H1 (cell line): ENCODE measurements at regions not wholly inside any gene's neighbourhood (a gene's known extent, or its start where the extent isn't known, plus 50 kb on each side); places are given as distances from the start of the nearest gene placed in this dataset.

Source experiments
- BACH1 ChIP-seq: IDR thresholded peaks from 2 replicates; pipeline ENCODE4 v1.6.1; 2012; ENCODE audit warnings: low read length, improper control_type of control experiment
- CEBPB ChIP-seq: IDR thresholded peaks from 2 replicates; pipeline ENCODE4 v1.6.1; 2012; ENCODE audit warnings: low read depth, low read length
- CHD7 ChIP-seq: fragments of 300-600 bp; sonication (generic); IDR thresholded peaks from 2 replicates; pipeline ENCODE4 v1.7.1; 2012; ENCODE audit warnings: low read length, moderate library complexity, mild to moderate bottlenecking, inconsistent platforms; ENCODE audit not compliant: insufficient replicate concordance
- CTCF ChIP-seq, 3 experiments: IDR thresholded peaks; 1 replicate in 2 of 3; 2 replicates in 1 of 3; pipeline versions ENCODE4 v1.5.1 to v1.6.1; 2011; ENCODE audit warnings: low read length in 3 of 3, mild to moderate bottlenecking in 3 of 3, inconsistent platforms in 2 of 3, low read depth in 1 of 3, moderate library complexity in 1 of 3; ENCODE audit not compliant: insufficient read depth in 1 of 3; ENCODE audit errors: control extremely low read depth in 1 of 3
- SUZ12 ChIP-seq: fragments of 200-600 bp; sonication (generic); IDR thresholded peaks from 2 replicates; pipeline ENCODE4 v1.6.1; 2012; ENCODE audit warnings: mild to moderate bottlenecking, inconsistent platforms, low read length, moderate library complexity, mixed read lengths
- TBP ChIP-seq: IDR thresholded peaks from 2 replicates; pipeline ENCODE4 v1.6.1; 2011; ENCODE audit warnings: low read depth, low read length, improper control_type of control experiment
- TF ChIP-seq, protein P1 (sequence below): IDR thresholded peaks from 2 replicates; pipeline ENCODE4 v1.6.1; 2011; ENCODE audit warnings: low read depth, mild to moderate bottlenecking, low read length; ENCODE audit not compliant: insufficient read depth

GRCh38 chr4:138870737-138871554 is 144.6 kb upstream of the NOCT start (continued):
- TF ChIP-seq CHD7 = peak; percentile 29
- TF ChIP-seq CEBPB = no peak
- TF ChIP-seq, protein P1, sequence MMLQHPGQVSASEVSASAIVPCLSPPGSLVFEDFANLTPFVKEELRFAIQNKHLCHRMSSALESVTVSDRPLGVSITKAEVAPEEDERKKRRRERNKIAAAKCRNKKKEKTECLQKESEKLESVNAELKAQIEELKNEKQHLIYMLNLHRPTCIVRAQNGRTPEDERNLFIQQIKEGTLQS = no peak
- TF ChIP-seq SUZ12 = no peak
- peak in 2 of 3 experiments; percentile 70 to 85; a peak in 3 of 4 replicates for TF ChIP-seq CTCF (IDR thresholded peaks at IDR 0.05; ENCODE audit: control extremely low read depth in 1 of 3, insufficient read depth in 1 of 3, low read depth in 1 of 3, low read length in 3 of 3)
- TF ChIP-seq BACH1 = no peak
- no peak for TF ChIP-seq TBP
